Embryonic facial prominence (tissue), 1 donor: ENCODE measurements at regions not wholly inside any gene's neighbourhood (a gene's known extent, or its start where the extent isn't known, plus 50 kb on each side); places are given as distances from the start of the nearest gene placed in this dataset.
"Not testable (repeated sequence)": the region's sequence is repeated elsewhere in the genome, so short reads cannot be mapped to it uniquely, and the experiment has no call there.

Source experiments
- DNase-seq: peaks from one replicate; pipeline ENCODE4 v3.0.0-alpha.2; 2016; ENCODE audit errors: extremely low spot score

- not testable (repeated sequence) for DNase-seq
Measured at GRCh38 chr10:47166808-47167581, 133.0 kb upstream of the GDF10 start.

GRCh38 chr10:47167591-47167990 is 132.4 kb upstream of the GDF10 start:
- no peak for DNase-seq

DNA sequence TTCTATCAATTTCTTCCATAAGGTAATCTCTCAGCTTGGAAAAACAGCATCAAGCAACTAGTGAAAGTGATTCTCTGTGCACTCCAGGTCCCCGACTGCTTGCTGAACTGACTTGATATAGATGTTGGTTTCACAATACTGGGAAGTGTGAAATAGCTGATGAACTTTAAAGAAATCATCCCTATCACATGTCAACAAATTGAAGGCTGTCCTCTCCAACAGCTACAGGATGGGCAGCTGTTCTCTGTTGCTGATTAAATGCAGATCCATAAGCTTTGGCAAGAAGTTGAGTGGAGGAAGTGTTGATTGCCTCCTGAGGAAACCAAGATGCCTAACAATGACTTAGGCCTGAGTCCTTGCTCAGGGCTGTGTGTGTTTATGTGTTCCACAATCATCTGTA is 130.4 kb upstream of the GDF10 start:
- no peak for DNase-seq

GRCh38 chr10:47173929-47174442 is 126.0 kb upstream of the GDF10 start:
- DNase-seq: no peak

- DNase-seq: no peak
Measured at GRCh38 chr10:47175181-47176123, 124.5 kb upstream of the GDF10 start.

DNA sequence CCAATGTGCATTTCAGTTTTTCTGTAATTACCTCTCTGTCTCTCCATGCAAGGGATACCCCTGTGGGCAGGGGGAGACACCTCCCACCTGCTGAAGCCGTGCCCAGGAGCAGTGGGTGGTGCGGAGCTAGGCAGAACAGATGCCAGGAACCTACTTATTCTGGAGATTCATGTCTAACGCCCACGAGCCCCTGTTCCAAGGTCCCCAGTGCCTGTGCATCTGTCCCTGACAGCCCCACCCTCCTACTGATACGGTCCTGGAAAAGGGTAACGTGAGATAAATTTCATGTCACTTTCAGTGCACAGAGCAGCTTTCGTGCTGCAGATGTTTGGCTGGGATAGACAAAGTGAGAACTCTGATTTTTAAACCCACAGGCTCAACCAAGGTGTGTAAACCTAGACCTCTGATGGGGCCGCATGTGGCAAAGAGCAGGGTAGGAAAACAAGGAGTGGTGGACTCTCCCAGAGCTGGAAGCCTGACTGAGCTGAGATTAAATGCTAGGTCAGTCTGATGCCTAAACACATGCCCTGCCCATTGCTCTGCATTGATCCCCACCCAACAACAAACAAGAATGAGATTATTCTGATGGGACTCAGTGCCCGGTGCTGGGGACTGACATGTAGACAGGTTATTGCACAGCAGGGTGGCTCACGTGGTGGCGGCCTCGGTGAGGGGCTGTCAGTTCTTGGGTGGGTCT is 123.6 kb upstream of the GDF10 start:
- DNase-seq: no peak

DNA sequence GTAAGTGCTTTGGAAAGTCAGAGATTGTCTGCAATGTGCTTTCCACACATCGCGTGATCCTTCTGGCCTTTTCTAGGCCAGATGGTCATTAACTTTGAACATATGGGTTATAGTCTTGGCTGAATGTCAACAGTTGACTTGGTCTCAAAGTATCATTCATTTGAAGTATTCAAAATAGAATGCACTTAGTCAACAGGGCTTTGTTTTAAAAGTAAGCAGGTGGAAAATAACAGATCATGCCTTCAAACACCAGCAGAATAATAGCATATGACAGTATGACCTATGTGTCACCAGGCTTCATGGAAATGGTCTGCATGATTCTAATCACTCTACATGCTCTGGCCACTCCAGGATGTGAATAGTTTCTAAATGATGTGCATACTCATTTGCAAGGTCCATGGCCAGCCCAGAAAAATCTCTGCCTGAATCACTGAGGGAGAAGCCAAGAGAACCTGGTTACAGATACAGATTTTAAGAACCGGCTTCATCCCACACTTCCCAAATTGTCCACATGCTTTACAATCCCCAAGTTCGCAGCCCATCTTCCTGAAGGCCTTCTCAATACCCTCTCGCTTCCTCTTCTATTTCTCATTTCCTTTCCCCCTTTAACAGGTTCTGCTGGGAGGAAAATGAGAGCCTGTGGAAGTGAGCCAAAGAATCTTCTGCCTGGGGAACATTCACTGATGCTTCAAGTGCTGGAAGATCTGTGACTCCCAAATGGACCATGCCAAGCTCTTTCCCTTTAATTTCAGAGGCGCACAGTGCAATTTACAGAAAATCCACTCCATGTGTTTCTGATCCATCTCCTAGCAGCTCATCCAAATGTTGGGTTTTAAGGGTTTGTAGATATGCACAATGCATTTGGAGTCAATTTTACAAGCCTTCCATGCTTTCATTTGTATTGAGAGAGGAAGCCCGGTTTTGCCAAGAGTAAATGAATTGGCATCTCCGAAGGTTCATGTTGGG is 122.8 kb upstream of the GDF10 start:
- DNase-seq: no peak

DNA sequence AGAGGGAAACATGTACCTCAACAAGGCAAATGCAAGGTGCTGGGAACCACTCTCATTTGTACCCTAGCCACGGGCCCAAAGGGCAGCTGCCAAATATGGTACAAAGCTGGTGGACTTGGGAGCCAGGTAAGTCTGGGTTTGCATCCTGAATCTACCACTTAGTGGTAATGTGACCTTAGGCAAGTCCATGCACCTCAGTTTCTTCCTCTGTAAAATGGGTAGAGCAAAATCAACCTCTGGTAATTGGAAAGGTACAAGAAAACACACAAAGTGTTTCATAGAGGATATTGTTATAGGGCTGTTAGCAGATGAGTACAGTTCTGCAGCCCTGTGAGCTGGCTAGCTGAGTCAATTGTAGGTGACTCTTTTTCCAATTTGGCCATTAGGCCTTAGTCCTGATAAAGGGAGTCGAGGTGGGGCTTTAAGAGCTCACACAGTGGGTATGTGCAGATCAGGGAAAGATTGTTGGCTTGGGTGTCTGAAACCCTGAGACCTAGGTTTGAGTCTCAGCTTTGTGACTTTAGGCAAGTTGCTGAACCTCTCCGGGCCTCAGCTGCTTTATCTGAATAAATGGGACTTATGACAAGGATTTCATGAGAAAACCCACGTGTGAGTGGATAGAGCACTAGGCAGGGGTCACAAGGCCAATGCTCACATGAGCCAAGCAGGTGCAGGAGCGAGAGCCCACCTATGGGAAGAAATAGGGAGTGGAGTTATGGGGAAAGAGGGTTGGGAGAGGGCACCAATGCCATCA is 121.3 kb upstream of the GDF10 start:
- no peak for DNase-seq

- no peak for DNase-seq
Measured at GRCh38 chr10:47179291-47179647, 120.7 kb upstream of the GDF10 start.

GRCh38 chr10:47181052-47181849 is 118.7 kb upstream of the GDF10 start:
- no peak for DNase-seq

DNA sequence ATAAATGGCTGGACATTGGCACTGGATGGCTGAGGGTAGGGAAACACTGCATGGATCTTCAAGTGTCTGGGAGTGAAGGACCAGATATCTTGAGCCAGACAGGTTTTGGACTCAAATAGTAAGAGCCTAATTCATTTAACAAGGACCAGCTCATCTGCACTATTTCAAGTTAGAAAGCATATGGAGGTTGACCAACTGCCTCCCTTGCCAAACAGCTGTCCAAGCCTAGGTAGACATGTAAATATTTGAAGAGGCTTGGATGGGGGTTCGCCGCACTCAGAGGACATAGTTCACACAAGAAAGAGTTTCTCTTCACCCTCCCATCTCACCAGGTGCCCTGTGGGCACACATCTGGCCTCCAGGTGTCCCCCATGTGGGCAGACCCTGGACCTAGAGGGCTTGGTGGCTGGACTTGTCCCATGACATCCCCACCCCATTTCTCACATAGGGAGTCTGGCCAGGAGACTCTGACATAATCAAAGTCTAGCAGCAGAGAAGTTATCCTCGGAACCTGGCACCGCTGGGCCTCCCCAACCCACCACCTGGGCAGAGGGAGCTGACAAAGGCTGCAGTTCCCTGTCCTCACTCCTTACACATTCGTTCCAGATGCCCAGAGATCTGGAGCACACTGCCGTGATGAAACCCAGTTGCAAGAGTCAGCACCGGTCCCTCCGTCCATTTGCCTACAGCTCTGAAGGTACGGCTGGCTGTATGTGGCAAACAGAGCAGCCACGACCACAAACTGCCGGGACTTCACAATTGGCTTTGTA is 116.9 kb upstream of the GDF10 start:
- DNase-seq: no peak

DNA sequence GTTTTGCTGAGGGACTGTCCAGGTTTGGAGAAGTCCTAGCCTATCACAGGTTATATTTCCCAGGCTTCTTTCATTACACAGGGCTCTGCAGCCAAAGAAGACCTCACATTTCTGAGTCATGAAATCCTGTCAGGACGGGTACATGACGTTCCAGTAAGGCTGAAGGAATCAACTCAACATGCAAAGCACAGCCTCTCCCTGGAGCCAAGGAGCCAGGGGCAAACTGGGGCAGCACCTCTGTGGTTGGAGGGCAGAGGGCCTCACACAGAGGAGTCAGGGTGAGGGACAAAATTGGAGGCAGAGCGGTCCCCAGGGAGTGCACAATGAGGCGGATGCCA is 116.3 kb upstream of the GDF10 start:
- no peak for DNase-seq

DNA sequence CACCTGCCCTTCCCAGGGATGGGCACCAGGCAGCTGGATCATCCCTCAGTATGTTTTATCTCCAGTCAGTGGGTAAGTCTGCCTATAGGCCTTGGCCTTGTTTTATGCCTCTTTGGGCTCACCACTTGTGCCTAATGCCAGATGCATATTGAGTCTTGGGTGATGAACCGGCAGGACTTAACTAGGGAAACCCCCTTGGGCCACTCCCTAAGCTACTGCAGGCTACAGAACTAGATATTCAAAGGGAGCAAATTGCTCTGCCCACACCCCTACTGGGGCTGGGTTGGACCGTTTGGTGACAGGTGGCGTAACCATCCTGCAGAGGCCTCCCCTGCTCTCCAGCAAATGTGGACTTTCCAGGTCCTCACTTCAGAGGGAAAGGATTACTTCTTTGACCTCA is 115.7 kb upstream of the GDF10 start:
- no peak for DNase-seq

DNA sequence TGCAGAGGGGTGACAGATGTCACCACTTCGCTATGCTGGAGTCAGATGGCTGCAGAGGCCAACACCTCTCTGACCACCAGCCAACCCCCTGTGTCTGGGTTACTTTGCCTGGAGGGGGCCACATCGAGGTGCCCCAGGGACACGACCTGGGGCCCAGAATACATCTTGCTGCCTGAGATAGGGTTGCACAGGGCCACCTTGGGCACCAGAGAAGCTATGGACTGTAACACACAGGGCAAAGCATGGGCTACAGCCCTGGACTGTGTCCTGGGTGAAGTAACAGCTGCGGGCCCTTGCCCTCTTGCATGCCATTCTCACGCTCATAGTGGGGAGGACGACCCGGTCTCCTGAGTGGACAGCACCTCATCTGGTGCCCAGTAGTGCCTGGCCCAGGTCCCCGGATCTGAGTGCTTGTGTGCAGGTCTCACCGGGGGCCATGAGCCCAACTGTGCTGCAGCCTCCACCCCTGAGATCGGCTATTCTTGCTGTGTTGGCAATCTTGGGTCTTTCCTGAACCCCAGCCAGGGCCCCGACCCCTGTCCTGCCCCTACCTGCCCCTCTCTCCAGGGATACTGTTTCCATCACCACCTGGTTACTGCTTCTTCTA is 115.2 kb upstream of the GDF10 start:
- DNase-seq: no peak

DNA sequence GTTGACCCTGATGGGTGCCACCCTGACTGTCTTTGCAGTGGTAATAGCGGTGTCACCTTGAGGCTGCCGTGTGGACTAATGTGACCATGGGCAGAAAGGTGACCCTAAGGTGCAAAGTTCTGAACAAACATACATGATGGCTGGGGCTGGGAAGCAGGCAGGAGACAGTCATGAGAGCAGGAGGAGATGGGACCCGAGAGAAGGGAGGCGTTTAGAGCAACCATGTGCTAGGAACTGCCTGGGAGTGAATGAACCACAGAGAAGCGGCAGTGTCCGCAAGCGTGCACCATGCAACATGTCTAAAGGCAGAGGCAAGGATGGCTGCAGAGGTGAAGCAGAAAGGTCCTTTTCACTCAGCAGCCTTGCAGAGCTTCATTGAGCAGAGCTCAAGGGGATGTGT is 113.1 kb upstream of the GDF10 start:
- no peak for DNase-seq

- no peak for DNase-seq
Measured at GRCh38 chr10:47187592-47187991, 112.4 kb upstream of the GDF10 start.

DNA sequence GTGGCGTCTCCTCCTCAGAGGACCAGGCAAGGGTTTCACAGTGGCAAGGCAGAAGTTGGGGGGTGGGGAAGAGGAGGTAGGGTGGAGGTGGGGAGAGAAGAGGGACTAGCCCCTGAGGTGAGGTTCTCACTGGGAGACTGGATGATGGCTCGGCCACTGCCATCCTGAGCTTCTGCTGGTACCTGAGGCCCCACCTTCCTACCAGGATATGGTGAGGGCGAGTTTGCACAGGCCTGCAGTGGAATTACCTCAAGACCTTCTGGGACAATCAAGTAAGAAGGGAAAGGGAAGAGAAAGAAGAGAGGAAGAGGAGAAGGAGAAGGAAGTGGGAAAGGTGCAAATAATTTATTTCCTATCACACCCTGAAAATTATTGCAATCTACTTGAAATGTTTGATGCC is 111.8 kb upstream of the GDF10 start:
- DNase-seq: no peak

- DNase-seq: no peak
Measured at GRCh38 chr10:47189802-47190201, 110.2 kb upstream of the GDF10 start.
